ENCODE measurements at regions not wholly inside any gene's neighbourhood (a gene's known extent, or its start where the extent isn't known, plus 50 kb on each side); places are given as distances from the start of the nearest gene placed in this dataset.
"Not testable (repeated sequence)": the region's sequence is repeated elsewhere in the genome, so short reads cannot be mapped to it uniquely, and the experiment has no call there.

DNA sequence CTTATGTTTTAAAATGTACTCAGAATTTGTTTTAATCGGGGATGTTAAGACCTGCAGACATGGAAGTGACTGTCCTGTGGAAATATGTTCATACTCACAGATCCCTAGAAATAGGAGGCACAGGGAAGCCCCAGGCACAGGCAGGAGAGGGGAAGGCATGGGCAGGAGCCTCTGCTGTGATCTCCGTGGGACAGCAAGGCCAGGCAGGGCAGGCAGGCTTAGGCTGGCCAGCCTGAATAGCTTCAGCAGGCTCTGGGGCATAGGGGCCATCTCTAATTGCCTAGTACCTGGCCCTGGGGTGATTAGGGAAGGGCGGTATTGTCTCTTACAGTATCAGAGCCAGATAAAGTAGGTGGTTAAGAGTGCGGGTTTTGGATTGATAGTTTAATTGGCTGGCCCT, 59.8 kb upstream of the PLEKHG4B start:
- intact Hi-C loops (cut with micrococcal nuclease) = no loop called here
- Mint-ChIP-seq H3K27me3 (ENCODE audit: insufficient read depth, unreplicated experiment) (peaks cover 86% of the 10 kb centered on the region), H3K27ac (ENCODE audit: low read depth, unreplicated experiment) (no peak overlapping the region), H3K4me1 (ENCODE audit: insufficient read depth, unreplicated experiment) (no peaks in the 10 kb centered on the region), H3K36me3 (ENCODE audit: insufficient read depth, unreplicated experiment) (no peaks in the 10 kb centered on the region), H3K4me3 (ENCODE audit: unreplicated experiment) (no peak overlapping the region), H3K9me3 (ENCODE audit: unreplicated experiment) (peaks cover 15% of the 10 kb centered on the region)
- TF ChIP-seq, protein P1, sequence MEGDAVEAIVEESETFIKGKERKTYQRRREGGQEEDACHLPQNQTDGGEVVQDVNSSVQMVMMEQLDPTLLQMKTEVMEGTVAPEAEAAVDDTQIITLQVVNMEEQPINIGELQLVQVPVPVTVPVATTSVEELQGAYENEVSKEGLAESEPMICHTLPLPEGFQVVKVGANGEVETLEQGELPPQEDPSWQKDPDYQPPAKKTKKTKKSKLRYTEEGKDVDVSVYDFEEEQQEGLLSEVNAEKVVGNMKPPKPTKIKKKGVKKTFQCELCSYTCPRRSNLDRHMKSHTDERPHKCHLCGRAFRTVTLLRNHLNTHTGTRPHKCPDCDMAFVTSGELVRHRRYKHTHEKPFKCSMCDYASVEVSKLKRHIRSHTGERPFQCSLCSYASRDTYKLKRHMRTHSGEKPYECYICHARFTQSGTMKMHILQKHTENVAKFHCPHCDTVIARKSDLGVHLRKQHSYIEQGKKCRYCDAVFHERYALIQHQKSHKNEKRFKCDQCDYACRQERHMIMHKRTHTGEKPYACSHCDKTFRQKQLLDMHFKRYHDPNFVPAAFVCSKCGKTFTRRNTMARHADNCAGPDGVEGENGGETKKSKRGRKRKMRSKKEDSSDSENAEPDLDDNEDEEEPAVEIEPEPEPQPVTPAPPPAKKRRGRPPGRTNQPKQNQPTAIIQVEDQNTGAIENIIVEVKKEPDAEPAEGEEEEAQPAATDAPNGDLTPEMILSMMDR (IDR thresholded peaks at IDR 0.05; ENCODE audit: unreplicated experiment) = no peak
- ChIA-PET CTCF (no interaction called here), POLR2A (no interaction called here)
- no TSS peak for BruUV-seq (replicated peaks)
- no peak for DNase-seq (ENCODE audit: unreplicated experiment)

DNA sequence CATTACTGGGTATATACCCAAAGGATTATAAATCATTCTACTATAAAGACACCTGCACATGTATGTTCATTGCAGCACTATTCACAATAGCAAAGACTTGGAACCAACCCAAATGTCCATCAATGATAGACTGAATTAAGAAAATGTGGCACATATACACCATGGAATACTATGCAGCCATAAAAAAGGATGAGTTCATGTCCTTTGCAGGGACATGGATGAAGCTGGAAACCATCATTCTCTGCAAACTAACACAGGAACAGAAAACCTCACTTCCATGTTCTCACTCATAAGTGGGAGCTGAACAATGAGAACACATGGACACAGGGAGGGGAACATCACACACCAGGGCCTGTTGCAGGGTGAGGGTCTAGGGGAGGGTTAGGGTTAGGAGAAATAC, 56.4 kb upstream of the PLEKHG4B start:
- H3K4me3 Mint-ChIP-seq (ENCODE audit: unreplicated experiment); intact Hi-C loops (cut with micrococcal nuclease); BruUV-seq (replicated peaks): not testable (repeated sequence)

DNA sequence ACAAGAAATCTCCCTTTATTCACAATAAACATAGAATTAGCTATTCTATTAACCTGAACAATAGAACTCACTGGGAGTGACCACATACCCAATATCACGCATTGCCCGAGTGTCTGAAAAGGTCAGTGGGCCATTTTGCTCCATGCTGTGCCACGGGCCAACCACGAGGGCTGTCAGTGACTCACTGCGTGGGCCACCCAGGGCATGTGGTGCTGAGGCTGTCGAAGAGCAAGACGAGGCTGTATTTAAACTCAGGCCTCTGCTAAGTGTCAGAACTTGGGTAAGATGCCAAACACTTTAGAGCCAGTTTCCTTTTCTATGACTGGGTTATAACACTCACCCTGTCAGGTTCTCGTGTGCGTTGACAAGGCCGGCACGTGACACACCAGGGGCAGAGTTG, 54.8 kb upstream of the PLEKHG4B start:
- H3K9me3 Mint-ChIP-seq (ENCODE audit: unreplicated experiment); H3K4me3 Mint-ChIP-seq (ENCODE audit: unreplicated experiment); H3K4me1 Mint-ChIP-seq (ENCODE audit: insufficient read depth, unreplicated experiment); H3K27ac Mint-ChIP-seq (ENCODE audit: low read depth, unreplicated experiment); DNase-seq (ENCODE audit: unreplicated experiment); intact Hi-C loops (cut with micrococcal nuclease); BruUV-seq (replicated peaks); POLR2A ChIA-PET; H3K36me3 Mint-ChIP-seq (ENCODE audit: insufficient read depth, unreplicated experiment): not testable (repeated sequence)
- CTCF ChIA-PET = interaction anchor here (1.2 kb wide), 1 partner anchor 151 kb away, joined by 3 read pairs; no protein-coding TSS in a partner anchor
- peaks cover 66% of the 10 kb centered on the region for H3K27me3 Mint-ChIP-seq (ENCODE audit: insufficient read depth, unreplicated experiment)

More for the DNA sequence above, 56.4 kb upstream of the PLEKHG4B start:
- peaks cover 83% of the 10 kb centered on the region for H3K27me3 Mint-ChIP-seq (ENCODE audit: insufficient read depth, unreplicated experiment)
- H3K36me3 Mint-ChIP-seq (ENCODE audit: insufficient read depth, unreplicated experiment); H3K4me1 Mint-ChIP-seq (ENCODE audit: insufficient read depth, unreplicated experiment); POLR2A ChIA-PET; H3K9me3 Mint-ChIP-seq (ENCODE audit: unreplicated experiment); DNase-seq (ENCODE audit: unreplicated experiment); CTCF ChIA-PET; H3K27ac Mint-ChIP-seq (ENCODE audit: low read depth, unreplicated experiment): not testable (repeated sequence)

DNA sequence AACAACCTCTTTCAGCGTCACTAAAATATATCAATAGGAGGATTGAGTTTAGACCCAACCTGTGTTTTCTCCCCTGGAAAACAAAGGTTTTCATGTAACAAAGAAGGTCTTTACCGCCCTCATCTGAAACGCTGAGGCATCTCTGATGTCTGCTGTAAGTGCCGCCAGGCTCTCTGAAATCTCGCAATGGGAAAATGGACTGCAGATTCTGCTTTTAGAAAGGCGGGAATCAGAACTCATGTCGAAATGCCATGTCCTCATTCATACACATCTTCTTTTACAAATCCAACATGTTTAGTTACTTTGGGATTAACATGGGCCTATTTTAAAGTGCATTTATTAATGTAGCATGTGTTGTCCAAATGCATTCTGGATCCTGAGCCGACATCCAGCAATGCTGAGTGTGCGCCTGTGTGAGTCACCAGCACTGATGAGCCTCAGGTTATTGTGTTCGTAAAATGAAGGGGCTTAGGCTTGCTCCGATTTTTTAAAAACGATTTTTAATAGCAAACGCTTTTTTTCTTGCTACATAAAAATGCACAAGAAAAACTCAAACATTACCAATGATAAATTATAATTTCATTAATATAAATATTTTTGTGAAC, 51.9 kb upstream of the PLEKHG4B start:
- CTCF ChIA-PET = no interaction called here
- no peaks in the 10 kb centered on the region for H3K4me1 Mint-ChIP-seq (ENCODE audit: insufficient read depth, unreplicated experiment)
- TF ChIP-seq, protein P1 (IDR thresholded peaks at IDR 0.05; ENCODE audit: unreplicated experiment) = no peak
- no peaks in the 10 kb centered on the region for H3K36me3 Mint-ChIP-seq (ENCODE audit: insufficient read depth, unreplicated experiment)
- no TSS peak for BruUV-seq (replicated peaks)
- DNase-seq (ENCODE audit: unreplicated experiment) = peak; percentile 20
- H3K9me3 Mint-ChIP-seq (ENCODE audit: unreplicated experiment) = no peaks in the 10 kb centered on the region
- POLR2A ChIA-PET = no interaction called here
- H3K4me3 Mint-ChIP-seq (ENCODE audit: unreplicated experiment) = no peak overlapping the region
- intact Hi-C loops (cut with micrococcal nuclease) = no loop called here
- peaks cover 38% of the 10 kb centered on the region for H3K27me3 Mint-ChIP-seq (ENCODE audit: insufficient read depth, unreplicated experiment)
- no peak overlapping the region for H3K27ac Mint-ChIP-seq (ENCODE audit: low read depth, unreplicated experiment)

All from MCF 10A (cell line).